ENCODE measurements at regions not wholly inside any gene's neighbourhood (a gene's known extent, or its start where the extent isn't known, plus 50 kb on each side); places are given as distances from the start of the nearest gene placed in this dataset.
A peak's percentile ranks its signal among the peaks of the same experiment; 100 is the strongest.

GRCh38 chr7:84422790-84423189 is 228.2 kb upstream of the SEMA3A start:
- TF ChIP-seq SNAI2 (CRISPR knock-in tag; IDR thresholded peaks at IDR 0.05), result no peak
- TF ChIP-seq ZFP30 (CRISPR knock-in tag; IDR thresholded peaks at IDR 0.05), result no peak
- TF ChIP-seq TCF4 (CRISPR knock-in tag; IDR thresholded peaks at IDR 0.05; ENCODE audit: borderline replicate concordance), result no peak
- no peak for TF ChIP-seq CSRNP3 (CRISPR knock-in tag; IDR thresholded peaks at IDR 0.05)
- TF ChIP-seq ZFP3 (CRISPR knock-in tag; IDR thresholded peaks at IDR 0.05), result no peak
- no peak for TF ChIP-seq PATZ1 (CRISPR knock-in tag; IDR thresholded peaks at IDR 0.05; ENCODE audit: borderline replicate concordance)
- no peak for TF ChIP-seq GLIS3 (CRISPR knock-in tag; IDR thresholded peaks at IDR 0.05)
- TF ChIP-seq BACH2 (CRISPR knock-in tag; IDR thresholded peaks at IDR 0.05; ENCODE audit: borderline replicate concordance), result no peak
- no peak for TF ChIP-seq POU6F1 (CRISPR knock-in tag; IDR thresholded peaks at IDR 0.05; ENCODE audit: borderline replicate concordance, low read depth)
- no peak for TF ChIP-seq PPARA (CRISPR knock-in tag; IDR thresholded peaks at IDR 0.05; ENCODE audit: borderline replicate concordance)
- no peak for TF ChIP-seq ZNF565 (CRISPR knock-in tag; conservative IDR thresholded peaks at IDR 0.05; ENCODE audit: low read depth)

GRCh38 chr7:84412161-84412969 is 217.8 kb upstream of the SEMA3A start:
- ATAC-seq, result peak; percentile 82
- TF ChIP-seq GLIS3 (CRISPR knock-in tag; IDR thresholded peaks at IDR 0.05) (no peak), ISL1 (CRISPR knock-in tag; IDR thresholded peaks at IDR 0.05) (peak; percentile 67)

More at GRCh38 chr7:84422790-84423189, 228.2 kb upstream of the SEMA3A start:
- ATAC-seq, result no peak

- no peak for TF ChIP-seq ESRRG (CRISPR knock-in tag; IDR thresholded peaks at IDR 0.05)
- no peak for TF ChIP-seq ZC3H10 (CRISPR knock-in tag; IDR thresholded peaks at IDR 0.05)
Observed at GRCh38 chr7:84399661-84400060, 205.1 kb upstream of the SEMA3A start.

GRCh38 chr7:84394219-84394618 is 199.6 kb upstream of the SEMA3A start:
- TF ChIP-seq ISL1 (CRISPR knock-in tag; IDR thresholded peaks at IDR 0.05) (no peak), ZNF565 (CRISPR knock-in tag; conservative IDR thresholded peaks at IDR 0.05; ENCODE audit: low read depth) (no peak)
- ATAC-seq, result no peak

More at GRCh38 chr7:84399661-84400060, 205.1 kb upstream of the SEMA3A start:
- ATAC-seq, result no peak

GRCh38 chr7:84393786-84394185 is 199.2 kb upstream of the SEMA3A start:
- TF ChIP-seq OSR1 (CRISPR knock-in tag; IDR thresholded peaks at IDR 0.05), result no peak
- TF ChIP-seq PPARA (CRISPR knock-in tag; IDR thresholded peaks at IDR 0.05; ENCODE audit: borderline replicate concordance), result no peak
- no peak for ATAC-seq

- no peak for ATAC-seq
- TF ChIP-seq POU6F1 (CRISPR knock-in tag; IDR thresholded peaks at IDR 0.05; ENCODE audit: borderline replicate concordance, low read depth) (no peak), CSDC2 (CRISPR knock-in tag; IDR thresholded peaks at IDR 0.05) (no peak), ISL1 (CRISPR knock-in tag; IDR thresholded peaks at IDR 0.05) (no peak), CSRNP3 (CRISPR knock-in tag; IDR thresholded peaks at IDR 0.05) (no peak), ARNTL (CRISPR knock-in tag; IDR thresholded peaks at IDR 0.05; ENCODE audit: borderline replicate concordance, low read depth) (no peak), ZFP3 (CRISPR knock-in tag; IDR thresholded peaks at IDR 0.05) (no peak), SNAI2 (CRISPR knock-in tag; IDR thresholded peaks at IDR 0.05) (no peak), ZC3H10 (CRISPR knock-in tag; IDR thresholded peaks at IDR 0.05) (no peak), ZNF8 (CRISPR knock-in tag; IDR thresholded peaks at IDR 0.05) (no peak)
Observed at GRCh38 chr7:84390845-84391244, 196.3 kb upstream of the SEMA3A start.
